NCI-H2227 (cell line): ENCODE measurements at regions not wholly inside any gene's neighbourhood (a gene's known extent, or its start where the extent isn't known, plus 50 kb on each side); places are given as distances from the start of the nearest gene placed in this dataset.

ENCODE experiments used
- DNase-seq: peaks from one replicate; lab custom pipeline; 2025; ENCODE audit not compliant: unreplicated experiment; lab: John Stamatoyannopoulos, UW

DNA sequence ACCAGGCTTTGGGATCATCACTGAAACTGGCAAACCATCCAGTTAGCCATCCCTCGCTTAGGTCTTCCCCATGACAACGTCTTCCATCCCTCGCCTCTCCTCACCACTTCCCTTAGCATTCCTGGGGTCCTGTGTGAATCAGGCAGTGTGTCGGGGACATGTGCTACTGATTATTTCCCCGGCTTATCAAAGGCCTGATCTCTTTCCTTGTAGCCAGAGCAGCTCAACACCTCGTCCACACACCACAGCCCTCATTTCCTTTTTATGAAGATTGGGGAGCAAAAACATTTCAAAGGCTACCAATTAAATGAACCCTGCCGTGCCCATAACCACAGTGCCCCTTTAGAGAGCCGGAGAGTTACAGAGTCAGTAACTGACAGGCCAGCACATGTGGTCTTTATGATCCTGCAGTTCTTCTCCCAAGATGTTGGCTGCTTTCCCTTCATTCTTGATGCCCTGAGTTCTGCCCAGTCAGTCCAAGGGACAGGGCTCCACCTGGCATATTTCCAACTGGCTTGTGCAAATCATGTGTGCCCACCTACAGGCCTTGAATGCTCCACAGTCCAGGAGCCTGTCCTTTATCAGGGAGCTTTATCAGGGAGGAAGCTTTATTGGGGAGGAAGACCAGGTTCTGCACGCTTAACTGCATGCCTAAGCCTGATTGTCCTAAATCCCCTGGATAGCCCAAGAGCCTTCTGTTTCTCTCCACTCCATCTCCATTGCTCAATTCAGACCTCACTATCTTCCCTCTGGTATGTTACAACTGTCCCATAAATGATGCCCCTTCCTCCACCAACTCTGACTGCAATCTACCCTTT lies 343.1 kb downstream of the CYRIA start:
- no peak for DNase-seq

DNA sequence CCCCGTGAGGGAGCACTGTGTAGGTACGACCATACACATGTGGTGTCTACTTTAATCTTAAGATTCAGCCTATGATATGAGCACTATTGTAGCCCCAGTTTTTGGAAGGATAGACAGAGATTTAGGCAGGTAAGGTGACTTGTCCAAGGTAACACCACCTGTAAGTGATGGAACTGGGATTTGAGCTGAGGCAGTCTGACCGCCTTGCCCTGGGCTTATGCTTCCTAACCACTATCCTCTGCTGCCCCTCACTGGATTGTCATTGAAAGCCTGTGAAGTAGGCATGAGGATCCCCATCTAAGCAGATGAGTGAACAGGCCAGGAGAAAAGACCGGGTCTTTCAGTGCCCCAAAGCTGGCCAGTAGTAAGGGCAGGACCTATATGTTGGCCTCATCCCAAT lies 343.8 kb downstream of the CYRIA start:
- DNase-seq = no peak

DNA sequence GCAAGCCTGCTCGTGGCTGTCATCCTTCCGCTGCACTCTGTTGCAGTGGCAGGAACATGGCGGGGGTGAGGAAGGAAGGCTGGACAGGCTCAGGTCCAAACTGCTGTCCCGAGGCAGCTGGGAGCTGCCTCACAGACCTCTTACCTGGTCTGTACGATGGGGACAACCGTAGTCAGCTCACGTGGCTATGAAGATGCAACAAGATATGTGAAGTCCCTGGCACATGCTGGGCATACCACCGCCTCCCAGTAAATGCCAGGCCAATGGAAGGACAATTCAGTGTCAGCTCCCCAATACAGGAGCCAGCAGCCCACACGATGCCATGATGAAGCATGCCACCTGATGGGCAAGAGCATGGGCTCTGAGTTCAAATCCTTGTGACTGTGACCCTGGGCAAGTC lies 344.4 kb downstream of the CYRIA start:
- no peak for DNase-seq

DNA sequence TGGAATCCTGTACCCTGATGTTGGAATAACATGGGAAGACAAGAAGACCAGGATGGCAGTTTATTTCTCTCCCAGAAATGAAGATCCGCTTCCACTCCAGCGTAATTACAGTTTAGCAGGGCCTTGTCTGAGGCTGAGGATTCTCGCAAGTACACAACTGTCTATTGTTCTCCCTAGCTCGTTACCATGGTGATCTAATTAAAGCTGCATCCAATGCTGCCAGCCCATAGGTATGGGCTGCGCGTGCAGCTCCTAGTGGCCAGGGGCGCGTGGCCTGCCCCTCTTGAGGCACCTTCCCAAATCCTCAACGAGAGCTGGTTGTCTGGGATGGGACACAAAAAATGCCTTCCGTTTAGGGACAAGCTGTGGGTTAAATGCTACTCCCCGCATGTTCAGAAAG lies 344.9 kb downstream of the CYRIA start:
- peak; percentile 88 for DNase-seq

DNA sequence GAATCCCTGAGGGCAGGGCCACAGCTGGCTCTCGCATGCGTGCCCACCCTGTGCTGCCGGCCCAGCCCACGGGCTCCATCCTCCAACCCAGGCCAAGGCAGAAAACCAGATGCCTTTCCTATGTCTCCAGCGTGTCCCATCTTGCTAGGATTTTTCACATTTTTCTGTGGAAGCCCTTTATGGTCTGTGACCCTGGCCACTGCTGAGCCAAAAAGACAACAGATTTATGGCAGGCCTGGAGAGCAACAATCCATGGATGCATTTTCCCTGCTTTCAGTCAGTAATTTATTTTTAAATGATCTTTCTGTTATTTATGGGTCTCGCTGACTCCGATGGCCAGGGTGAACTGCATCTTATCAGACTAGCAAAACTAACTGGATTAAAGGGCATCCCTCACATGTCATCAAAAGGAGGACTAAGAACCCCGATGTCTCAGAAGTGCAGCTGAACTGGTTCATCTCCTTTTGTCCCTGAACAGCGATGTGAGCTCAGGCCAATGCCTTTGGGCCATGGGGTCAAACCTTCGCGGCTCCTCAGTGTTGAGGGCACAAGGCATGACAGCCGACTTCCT lies 346.0 kb downstream of the CYRIA start:
- no peak for DNase-seq

DNA sequence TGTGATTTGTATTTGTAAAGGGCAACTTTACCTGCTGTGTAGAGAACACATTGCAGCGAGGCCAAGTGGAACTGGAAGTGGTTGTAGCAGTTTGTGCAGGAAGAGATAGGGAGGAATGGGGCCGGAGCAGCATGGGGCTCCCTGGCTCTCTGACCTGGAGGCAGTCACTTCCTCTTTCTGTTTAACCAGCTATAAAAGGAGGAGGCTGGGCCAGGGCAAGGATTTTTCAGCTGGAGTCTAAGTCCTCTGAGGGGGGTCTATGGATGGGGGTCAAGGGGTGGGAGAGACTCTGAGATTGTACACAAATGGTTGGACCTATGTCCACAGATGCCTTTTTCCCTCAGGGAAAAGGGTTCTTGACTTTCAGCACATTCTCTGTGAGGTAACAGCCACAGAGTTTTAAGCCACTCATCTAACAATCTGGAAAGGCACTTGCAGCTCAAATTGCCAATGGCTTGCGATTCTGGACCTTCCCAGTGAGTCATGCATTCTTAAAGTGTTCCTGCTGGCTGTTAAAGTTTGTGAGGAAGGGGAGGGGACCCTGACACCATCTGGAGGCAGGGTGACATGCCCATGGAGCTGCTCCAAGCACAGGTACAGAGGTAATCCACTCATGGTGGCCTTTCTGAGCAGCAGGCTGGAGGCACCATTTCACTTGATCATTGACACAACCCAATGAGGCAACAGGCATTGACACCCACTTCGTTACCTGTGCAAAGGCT lies 347.0 kb downstream of the CYRIA start:
- no peak for DNase-seq

DNA sequence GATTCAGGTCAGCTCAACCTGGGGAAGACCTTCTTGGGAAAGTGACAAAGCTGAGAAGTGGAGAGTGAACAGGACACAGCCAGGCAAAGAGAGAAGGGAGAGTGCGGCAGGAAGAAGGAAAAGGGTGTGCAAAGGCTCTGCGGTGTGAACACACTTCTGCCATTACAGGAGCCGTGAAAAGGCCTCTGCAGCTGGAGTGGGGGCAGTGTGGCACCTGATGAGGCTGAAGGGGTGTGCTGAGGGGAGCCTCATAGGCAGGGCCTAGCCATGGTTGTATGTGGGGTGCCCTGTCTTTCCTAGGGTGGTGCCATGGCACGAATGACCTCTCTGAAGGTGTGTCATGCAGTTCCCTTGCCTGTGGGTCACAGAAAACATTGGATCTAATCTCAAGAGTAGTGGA lies 347.6 kb downstream of the CYRIA start:
- no peak for DNase-seq

DNA sequence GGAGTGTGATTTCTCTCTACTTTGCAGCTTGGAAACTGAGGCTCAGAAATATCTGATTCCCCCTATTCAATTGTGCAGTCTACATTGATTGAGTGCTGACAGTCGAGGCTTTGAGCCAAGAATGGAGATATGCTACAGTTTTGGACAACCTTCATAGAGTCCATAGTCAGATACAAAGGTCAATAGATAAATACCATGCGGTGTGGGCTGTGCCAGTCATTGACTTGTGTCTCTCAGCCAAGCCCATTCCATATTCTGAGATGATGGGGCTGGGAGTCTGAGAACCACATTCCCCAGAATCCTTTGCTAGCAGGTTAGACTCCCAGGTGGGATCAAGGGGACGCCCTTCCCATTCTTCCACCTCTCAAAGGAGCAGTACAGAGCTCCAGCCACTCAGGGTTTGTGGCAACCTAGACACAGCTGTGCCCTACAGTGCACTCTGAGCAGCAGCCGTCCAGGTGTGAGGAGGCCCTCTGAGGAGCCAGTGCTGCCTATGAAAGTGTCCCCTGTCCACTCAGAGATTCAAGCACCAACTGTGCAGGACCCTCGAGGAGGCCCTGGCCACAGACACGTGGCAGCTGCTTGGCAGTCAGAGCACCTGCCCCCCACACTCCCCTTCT lies 348.3 kb downstream of the CYRIA start:
- no peak for DNase-seq

DNA sequence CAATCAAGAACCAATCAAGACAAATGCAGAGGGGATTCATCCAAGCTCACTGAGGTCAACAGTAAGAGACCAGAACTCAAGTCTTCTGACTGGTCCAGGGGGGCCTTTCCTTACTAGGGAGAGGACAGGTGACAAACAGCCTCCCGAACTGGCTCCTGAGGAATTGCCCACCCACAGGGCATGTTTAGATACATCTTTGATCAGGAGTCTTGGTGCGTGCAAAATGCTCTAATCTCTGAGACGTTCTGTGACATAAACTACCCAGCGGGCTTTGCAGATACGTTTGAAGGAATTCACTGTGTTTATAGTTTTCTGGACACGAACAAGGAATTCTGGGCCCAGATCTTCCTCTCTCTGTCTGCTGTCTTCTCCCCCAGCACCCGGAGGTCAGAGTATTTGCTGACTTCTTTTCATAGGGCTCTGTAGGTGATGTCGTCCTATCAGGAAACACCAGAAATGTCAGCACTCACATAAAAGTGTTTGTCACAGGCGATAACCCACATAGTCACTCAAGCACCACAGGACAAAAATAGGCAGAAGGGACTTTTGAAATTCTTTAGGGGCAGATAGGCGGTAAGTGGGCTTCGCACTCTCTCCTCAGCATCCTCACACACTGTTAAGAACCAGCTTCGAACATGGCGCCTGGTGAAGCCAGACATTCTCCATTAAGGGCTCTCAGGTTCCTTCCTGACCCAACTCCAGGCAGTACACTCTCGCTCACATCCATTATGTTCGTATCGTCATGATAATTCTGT lies 349.0 kb downstream of the CYRIA start:
- no peak for DNase-seq

DNA sequence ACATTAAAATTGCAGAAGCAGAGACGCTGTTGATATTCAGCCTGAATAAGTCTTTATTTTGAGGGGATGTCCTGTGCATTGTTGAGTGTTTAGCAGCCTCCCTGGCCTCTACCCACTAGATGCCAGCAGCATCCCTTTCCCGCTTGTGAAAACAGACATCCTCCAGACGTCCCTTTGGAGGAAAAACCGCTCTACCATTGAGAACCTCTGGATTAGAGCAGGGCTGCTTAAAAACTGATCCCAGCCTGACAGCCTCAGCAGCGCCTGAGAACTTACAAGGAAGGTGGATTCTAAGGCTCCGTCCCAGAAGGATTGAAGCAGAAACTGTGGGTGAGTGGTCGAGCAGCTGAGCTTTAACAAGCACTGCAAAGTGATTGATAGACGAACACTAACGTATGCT lies 349.7 kb downstream of the CYRIA start:
- DNase-seq = no peak

DNA sequence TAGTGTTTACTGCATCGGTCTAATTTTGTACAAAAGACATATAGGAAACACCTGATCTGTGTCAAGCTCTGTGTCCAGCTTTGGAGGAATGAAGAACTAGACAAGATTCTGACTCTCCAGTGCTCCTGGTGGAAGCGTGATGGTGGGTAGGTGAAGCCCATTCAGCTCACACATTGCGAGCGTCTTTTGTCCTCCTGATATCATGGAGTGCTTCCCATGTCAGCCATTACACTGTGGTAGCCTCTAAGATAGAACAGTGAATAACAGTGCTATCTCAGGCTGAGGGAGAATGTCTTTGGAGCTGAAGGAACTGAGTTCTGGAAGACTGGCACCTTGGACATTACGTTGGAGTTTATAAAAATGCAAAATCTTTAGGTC lies 350.2 kb downstream of the CYRIA start:
- no peak for DNase-seq

DNA sequence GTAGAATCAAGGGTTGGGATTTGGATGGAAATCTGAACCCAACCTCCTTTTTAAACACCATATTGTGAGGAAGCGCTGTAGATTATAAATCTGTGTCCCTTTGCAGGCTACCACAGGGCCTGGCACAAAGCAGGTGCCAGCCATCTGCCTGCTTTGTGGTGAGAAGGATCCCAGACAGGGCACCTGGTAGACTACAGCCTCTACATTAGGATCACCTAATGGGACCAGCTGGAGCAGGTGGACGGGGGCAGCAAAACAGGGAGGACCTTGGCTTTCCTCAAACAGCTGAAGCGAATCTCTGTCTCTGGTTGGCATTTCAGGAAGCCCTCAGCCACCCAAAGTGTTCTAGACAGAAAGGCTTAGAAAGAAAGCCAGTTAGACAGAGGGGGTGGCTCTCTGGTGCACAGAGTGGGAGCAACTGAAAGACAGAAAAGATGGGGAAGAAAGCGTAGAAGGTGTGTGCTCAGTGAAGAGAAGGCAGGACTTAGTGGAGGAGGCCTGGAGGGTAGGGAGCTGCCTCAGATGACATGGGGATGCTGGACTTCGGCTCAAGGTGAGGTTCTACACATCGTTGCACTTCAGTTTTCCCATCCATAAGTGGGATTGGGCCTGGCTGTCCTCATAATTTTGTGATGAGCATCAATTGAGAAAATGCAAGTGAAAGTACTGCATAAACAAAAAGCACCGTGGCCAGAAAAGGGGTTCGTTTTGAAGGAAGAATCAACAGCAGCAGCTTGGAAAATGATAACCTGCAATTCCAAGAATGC lies 350.8 kb downstream of the CYRIA start:
- DNase-seq = no peak

DNA sequence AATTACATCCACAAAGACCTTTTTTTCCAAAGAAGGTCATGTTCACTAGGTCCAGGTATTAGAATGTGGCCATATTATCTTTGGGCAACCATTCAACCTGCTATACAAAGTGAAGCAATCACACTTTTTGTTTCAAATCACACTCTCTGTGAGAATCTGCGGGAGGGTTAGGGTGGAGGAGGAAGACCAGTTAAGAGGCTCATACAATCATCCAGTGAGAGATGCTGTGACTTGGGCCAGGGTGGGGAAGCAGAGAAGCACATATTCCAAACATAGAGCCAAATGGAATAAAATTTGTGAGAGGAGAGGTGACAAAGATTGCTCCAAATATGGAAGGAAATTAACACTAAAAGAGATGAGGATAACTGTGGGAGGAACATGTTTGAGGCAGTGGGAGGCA lies 351.6 kb downstream of the CYRIA start:
- DNase-seq = no peak

DNA sequence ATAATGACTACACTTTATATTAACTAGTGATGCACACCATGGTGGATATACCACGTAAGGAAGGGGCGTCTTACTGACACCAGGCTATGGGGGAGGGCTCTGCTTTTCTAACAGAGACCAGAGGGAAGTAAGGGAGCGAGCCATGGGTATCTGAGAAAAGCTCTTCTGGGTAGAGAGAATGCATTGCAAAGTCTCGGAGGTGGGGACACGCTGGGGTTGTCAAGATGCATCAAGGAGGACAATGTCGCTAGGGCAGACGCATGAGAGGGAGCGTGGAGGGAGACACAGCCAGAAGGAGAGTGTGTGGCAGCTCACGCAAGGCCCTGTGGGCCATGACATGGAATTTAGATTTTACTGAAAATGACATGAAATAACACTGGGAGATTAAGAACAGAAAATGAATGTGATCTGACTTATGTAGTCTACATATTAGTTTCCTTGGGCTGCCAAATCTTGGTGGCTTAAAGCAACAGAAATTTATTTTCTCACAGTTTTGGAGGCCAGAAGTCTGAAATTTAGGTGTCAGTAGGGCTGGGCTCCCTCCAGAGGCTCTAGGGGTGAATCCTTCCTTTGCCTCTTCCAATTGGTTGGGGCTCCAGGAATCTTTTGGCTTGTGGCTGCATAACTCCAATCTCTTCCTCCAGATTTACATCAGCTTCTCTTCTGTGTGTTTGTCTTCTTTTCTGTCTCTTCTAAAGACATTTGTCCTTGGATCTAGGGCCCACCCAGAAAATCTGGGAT lies 352.2 kb downstream of the CYRIA start:
- no peak for DNase-seq

DNA sequence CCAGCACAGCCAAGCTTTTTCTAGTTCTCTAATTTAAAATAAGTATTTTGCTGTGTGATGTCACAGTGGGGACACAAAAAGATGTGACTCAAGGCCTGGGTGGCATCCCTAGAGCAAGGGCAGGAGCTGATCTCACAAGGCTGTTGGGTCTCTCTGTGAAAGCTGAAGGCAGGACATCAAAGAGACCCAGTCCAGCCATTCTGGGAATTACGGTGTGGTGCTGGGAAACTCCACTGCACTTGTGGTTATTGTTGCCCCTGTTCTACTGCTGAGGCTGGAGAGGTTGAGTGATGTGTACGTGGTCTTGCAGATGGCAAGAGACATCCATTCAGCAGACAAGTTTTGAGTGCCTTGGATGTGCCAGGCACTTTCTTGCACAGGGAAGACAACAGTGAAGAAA lies 352.9 kb downstream of the CYRIA start:
- no peak for DNase-seq

DNA sequence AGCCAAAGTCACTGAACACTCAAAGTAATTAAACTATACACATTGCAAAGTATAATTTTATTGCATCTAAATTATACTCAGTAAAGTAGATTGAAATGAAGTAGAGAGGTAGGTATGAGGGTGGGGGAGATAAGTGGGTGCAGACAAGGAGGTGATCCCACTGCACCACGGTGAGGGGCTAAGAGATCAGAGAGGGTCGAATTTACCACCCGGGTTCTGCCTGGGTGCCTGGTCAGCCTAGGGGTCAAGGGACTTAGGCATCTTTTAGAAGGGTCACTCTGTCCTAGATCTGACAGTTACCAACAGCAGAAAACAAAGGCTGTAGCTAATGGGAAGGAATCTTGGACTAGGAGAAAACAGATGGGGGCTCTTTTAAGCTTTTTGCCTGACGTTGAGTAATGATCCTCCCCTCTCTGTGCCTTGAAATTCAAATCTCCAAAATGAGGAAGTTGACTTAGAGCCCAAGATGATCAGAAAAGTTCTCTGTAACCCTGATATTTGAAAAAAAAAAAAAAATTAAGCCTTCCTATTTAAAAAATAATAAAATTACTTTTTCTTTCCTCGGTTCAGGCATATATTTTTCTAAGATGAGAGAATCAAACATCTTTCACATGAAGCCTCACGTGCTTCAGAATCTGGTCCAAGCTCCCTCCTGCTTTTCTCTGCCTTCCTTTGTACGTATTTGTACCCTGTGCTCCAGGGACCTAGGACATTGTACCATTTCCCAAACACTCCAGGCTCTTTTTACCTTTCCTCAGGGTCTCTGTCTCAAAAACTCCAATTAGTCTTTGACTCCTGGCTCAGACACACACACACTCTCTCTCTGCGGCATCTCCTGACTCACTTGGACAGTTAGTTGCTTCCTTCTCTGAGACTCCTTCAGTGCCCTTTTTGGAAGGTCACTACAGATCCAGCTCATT lies 353.9 kb downstream of the CYRIA start:
- no peak for DNase-seq

DNA sequence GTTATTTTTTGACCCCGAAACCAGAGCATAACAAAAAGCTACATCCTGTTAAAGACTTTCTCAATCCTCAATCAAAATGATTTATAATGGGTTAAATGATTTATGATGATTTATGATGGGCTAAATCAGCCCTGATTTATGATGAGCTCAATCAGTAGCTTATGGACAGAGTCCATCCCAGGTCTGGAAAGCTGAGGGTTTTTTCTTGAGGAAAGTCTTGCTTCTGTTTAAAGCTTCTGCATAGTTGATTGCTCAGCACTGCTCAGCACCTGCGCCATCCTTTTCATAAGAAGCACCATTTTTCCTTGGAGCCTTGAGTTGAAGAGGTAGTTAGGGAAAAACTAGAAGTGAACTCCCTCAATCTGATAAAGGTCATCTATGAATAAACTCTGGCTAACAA lies 356.8 kb downstream of the CYRIA start:
- DNase-seq = no peak

DNA sequence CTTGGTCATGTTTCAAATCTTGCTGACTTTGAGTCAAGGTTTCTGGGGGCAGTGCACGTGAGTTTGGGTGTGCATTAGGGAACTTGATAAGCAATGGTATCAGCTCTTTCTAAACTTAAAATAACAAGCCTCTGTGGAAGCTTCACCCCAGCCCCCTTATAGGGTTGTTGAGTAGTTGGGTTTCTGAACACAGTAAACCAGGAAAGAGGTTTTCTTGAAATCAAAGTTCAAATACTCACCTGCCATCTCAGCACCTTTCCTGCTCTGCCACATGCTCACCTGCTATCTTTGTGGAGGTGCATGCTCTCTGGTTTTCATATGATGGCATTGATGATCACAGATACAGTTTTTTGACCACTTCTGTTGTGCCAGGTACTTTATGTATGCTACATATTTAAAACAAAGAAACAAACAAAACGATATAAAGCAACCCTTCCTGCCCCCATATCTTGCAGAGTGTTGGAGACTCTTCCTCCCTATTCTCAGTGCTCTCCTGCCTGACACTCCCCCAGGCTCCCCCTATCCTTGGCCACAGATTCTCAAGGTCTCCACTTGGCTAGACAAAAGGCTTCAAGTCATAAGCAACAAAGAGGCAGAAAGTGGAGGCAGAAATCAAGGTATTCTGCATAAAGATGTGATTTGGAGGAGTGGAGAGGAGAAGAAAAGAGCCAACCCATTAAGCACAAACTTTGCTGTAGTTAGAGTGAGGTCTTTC lies 360.6 kb downstream of the CYRIA start:
- no peak for DNase-seq
